ENCODE measurements at regions not wholly inside any gene's neighbourhood (a gene's known extent, or its start where the extent isn't known, plus 50 kb on each side); places are given as distances from the start of the nearest gene placed in this dataset.

DNA sequence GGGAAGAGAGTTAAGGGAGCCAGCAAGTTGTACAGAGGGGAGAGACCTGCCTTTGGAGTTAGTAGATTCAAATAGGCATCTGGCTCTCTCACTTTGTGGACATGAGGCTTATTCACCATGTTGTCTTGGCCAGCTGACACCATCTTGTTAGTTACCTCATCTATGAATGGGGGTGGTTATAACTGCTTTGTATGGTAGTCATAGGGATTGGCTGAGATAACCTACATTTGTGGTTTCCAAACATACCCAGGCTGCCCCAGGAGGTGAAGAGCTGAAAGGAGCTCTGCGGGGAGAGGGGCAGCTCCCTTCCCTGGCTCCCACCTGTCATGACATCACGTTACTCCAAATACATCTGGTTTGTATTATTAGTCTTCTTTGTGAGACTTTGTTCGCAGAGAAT, 393.3 kb upstream of the AUTS2 start:
- H3K36me3 ChIP-seq (ENCODE audit: control insufficient read depth, insufficient read depth, low read length), result no peaks in the 10 kb centered on the region
- 100% methylated on average over 1 of the region's 3 CpGs for WGBS (ENCODE audit: insufficient coverage)
- no peak for DNase-seq

DNA sequence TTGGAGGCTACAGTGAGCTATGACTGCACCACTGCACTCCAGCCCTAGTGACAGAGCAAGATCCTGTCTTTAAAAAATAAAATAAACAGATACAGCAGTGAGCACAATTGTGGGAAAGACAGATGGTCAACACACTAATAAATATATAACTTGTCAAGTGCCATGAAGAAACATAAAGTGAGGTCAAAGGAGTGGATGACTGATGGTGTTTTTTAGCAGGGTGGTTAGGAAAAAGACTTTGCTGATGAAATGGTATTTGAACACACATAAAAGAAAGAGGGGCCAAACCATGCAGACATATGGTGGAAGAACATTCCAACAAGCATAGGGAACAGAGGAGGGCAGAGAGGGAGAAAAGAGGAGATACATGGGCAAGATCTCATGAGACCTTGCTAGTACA, 392.7 kb upstream of the AUTS2 start:
- H3K4me3 Mint-ChIP-seq, result no peak overlapping the region
- peaks cover 4 to 8% of the 10 kb centered on the region in 2 donors for H3K9me3 Mint-ChIP-seq
- Histone ChIP-seq H3K36me3 (ENCODE audit: control insufficient read depth, insufficient read depth, low read length) (no peaks in the 10 kb centered on the region), H3K27me3 (ENCODE audit: control insufficient read depth, insufficient read depth, low read length) (no peaks in the 10 kb centered on the region), H3K9me3 (ENCODE audit: control insufficient read depth, insufficient read depth, low read length) (no peaks in the 10 kb centered on the region), H3K27ac (ENCODE audit: low read length) (no peak overlapping the region), H3K4me1 (ENCODE audit: control insufficient read depth, insufficient read depth, low read length) (no peaks in the 10 kb centered on the region), H3K4me3 (ENCODE audit: low read length) (no peak overlapping the region)
- H3K27me3 Mint-ChIP-seq (ENCODE audit: low read depth in 2 of 2), result no peaks in the 10 kb centered on the region
- no peak overlapping the region for H3K27ac Mint-ChIP-seq
- ATAC-seq (no peak), DNase-seq (no peak)
- H3K4me1 Mint-ChIP-seq, result no peaks in the 10 kb centered on the region
- intact Hi-C loops (cut with micrococcal nuclease), result no loop called here
- TF ChIP-seq, protein P1, sequence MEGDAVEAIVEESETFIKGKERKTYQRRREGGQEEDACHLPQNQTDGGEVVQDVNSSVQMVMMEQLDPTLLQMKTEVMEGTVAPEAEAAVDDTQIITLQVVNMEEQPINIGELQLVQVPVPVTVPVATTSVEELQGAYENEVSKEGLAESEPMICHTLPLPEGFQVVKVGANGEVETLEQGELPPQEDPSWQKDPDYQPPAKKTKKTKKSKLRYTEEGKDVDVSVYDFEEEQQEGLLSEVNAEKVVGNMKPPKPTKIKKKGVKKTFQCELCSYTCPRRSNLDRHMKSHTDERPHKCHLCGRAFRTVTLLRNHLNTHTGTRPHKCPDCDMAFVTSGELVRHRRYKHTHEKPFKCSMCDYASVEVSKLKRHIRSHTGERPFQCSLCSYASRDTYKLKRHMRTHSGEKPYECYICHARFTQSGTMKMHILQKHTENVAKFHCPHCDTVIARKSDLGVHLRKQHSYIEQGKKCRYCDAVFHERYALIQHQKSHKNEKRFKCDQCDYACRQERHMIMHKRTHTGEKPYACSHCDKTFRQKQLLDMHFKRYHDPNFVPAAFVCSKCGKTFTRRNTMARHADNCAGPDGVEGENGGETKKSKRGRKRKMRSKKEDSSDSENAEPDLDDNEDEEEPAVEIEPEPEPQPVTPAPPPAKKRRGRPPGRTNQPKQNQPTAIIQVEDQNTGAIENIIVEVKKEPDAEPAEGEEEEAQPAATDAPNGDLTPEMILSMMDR (IDR thresholded peaks at IDR 0.05), result no peak
- H3K36me3 Mint-ChIP-seq, result no peaks in the 10 kb centered on the region

More for the DNA sequence above, 393.3 kb upstream of the AUTS2 start:
- intact Hi-C loops (cut with micrococcal nuclease), result no loop called here
- Mint-ChIP-seq H3K27me3 (ENCODE audit: low read depth in 2 of 2) (no peaks in the 10 kb centered on the region), H3K9me3 (peaks cover 4 to 9% of the 10 kb centered on the region in 2 donors), H3K36me3 (no peaks in the 10 kb centered on the region), H3K4me1 (peaks cover 1 to 4% of the 10 kb centered on the region in 2 donors), H3K27ac (no peak overlapping the region), H3K4me3 (no peak overlapping the region)
- TF ChIP-seq, protein P1 (IDR thresholded peaks at IDR 0.05), result no peak
- H3K9me3 ChIP-seq (ENCODE audit: control insufficient read depth, insufficient read depth, low read length), result peaks cover 5% of the 10 kb centered on the region
- H3K4me1 ChIP-seq (ENCODE audit: control insufficient read depth, insufficient read depth, low read length), result no peaks in the 10 kb centered on the region
- H3K27ac ChIP-seq (ENCODE audit: low read length), result no peak overlapping the region
- no peak for ATAC-seq
- H3K4me3 ChIP-seq (ENCODE audit: low read length), result no peak overlapping the region
- H3K27me3 ChIP-seq (ENCODE audit: control insufficient read depth, insufficient read depth, low read length), result no peaks in the 10 kb centered on the region

- no peaks in the 10 kb centered on the region for H3K27me3 ChIP-seq (ENCODE audit: control insufficient read depth, insufficient read depth, low read length)
- Mint-ChIP-seq H3K9me3 (peaks cover 4 to 8% of the 10 kb centered on the region in 2 donors), H3K4me3 (no peak overlapping the region), H3K27ac (no peak overlapping the region), H3K27me3 (ENCODE audit: low read depth in 2 of 2) (no peaks in the 10 kb centered on the region), H3K36me3 (no peaks in the 10 kb centered on the region), H3K4me1 (no peaks in the 10 kb centered on the region)
- ATAC-seq (no peak), DNase-seq (no peak)
- WGBS (ENCODE audit: insufficient coverage), result 91% methylated on average over 6 of the region's 6 CpGs
- no peak overlapping the region for H3K27ac ChIP-seq (ENCODE audit: low read length)
- no peaks in the 10 kb centered on the region for H3K36me3 ChIP-seq (ENCODE audit: control insufficient read depth, insufficient read depth, low read length)
- no peaks in the 10 kb centered on the region for H3K4me1 ChIP-seq (ENCODE audit: control insufficient read depth, insufficient read depth, low read length)
- TF ChIP-seq, protein P1 (IDR thresholded peaks at IDR 0.05), result no peak
- intact Hi-C loops (cut with micrococcal nuclease), result no loop called here
- H3K9me3 ChIP-seq (ENCODE audit: control insufficient read depth, insufficient read depth, low read length), result no peaks in the 10 kb centered on the region
- H3K4me3 ChIP-seq (ENCODE audit: low read length), result no peak overlapping the region
Observed at GRCh38 chr7:69208276-69208675, 390.0 kb upstream of the AUTS2 start.

DNA sequence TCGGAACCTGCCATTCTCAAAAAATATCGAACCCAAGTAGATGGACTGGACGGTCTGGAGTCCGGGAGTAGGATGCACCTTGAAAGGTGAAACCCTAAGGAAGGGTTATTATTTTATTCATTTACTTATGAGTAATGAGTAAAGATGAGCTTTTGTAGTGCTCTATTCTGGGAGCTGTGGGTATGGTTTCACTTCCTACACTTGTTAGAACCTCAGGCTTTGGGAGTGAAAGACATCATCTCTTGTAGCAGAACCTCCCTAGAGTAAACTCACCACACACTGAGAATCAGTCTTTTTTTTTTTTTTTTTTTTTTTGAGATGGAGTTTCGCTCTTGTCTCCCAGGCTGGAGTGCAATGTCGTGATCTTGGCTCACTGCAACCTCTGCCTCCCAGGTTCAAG, 389.4 kb upstream of the AUTS2 start:
- Histone ChIP-seq H3K36me3 (ENCODE audit: control insufficient read depth, insufficient read depth, low read length) (no peaks in the 10 kb centered on the region), H3K27me3 (ENCODE audit: control insufficient read depth, insufficient read depth, low read length) (no peaks in the 10 kb centered on the region), H3K4me1 (ENCODE audit: control insufficient read depth, insufficient read depth, low read length) (no peaks in the 10 kb centered on the region), H3K4me3 (ENCODE audit: low read length) (no peak overlapping the region), H3K9me3 (ENCODE audit: control insufficient read depth, insufficient read depth, low read length) (no peaks in the 10 kb centered on the region), H3K27ac (ENCODE audit: low read length) (no peak overlapping the region)
- H3K27me3 Mint-ChIP-seq (ENCODE audit: low read depth in 2 of 2), result no peaks in the 10 kb centered on the region
- no peak for DNase-seq
- intact Hi-C loops (cut with micrococcal nuclease), result no loop called here
- WGBS (ENCODE audit: insufficient coverage), result 93% methylated on average over 6 of the region's 6 CpGs
- no peaks in the 10 kb centered on the region for H3K4me1 Mint-ChIP-seq
- peaks cover 4 to 8% of the 10 kb centered on the region in 2 donors for H3K9me3 Mint-ChIP-seq
- no peak for ATAC-seq
- H3K27ac Mint-ChIP-seq, result no peak overlapping the region
- no peaks in the 10 kb centered on the region for H3K36me3 Mint-ChIP-seq
- H3K4me3 Mint-ChIP-seq, result no peak overlapping the region
- TF ChIP-seq, protein P1 (IDR thresholded peaks at IDR 0.05), result no peak

All from natural killer cell (primary cell).